GM13977 (cell line): ENCODE measurements at regions not wholly inside any gene's neighbourhood (a gene's known extent, or its start where the extent isn't known, plus 50 kb on each side); places are given as distances from the start of the nearest gene placed in this dataset.
A peak's percentile ranks its signal among the peaks of the same experiment; 100 is the strongest.

Experiments
- DNase-seq: peaks from one replicate; pipeline ENCODE4 v3.0.0; 2012; ENCODE audit warnings: low spot score
- CTCF ChIP-seq: IDR thresholded peaks from 2 replicates; pipeline ENCODE4 v1.5.1; 2012; ENCODE audit warnings: mild to moderate bottlenecking, control low read depth; ENCODE audit not compliant: insufficient read depth; ENCODE audit errors: extremely low read depth, missing control alignments
- in situ Hi-C: fragments of 300-500 bp; cut with MboI; formaldehyde crosslinking; loops from one replicate; pipeline ENCODE4 v1.12.0; 2022; ENCODE audit warnings: low sequenced_read_pairs, low pct_unique_long_range_greater_than_20kb, mixed read lengths, inconsistent platforms; ENCODE audit not compliant: unreplicated experiment

- DNase-seq = no peak
- TF ChIP-seq CTCF = no peak
- in situ Hi-C loops = no loop called here
Observed at GRCh38 chr13:31927219-31927653, 104.3 kb upstream of the FRY start.

GRCh38 chr13:31929031-31929770 is 102.4 kb upstream of the FRY start:
- DNase-seq = no peak
- TF ChIP-seq CTCF = no peak
- in situ Hi-C loops = no loop called here

GRCh38 chr13:31930490-31930889 is 101.1 kb upstream of the FRY start:
- in situ Hi-C loops = no loop called here
- no peak for DNase-seq

GRCh38 chr13:31930901-31931522 is 100.6 kb upstream of the FRY start:
- TF ChIP-seq CTCF = no peak
- in situ Hi-C loops = no loop called here
- peak; percentile 52 for DNase-seq

More at GRCh38 chr13:31930490-31930889, 101.1 kb upstream of the FRY start:
- no peak for TF ChIP-seq CTCF

- DNase-seq = no peak
- TF ChIP-seq CTCF = no peak
- in situ Hi-C loops = no loop called here
Observed at GRCh38 chr13:31937436-31937835, 94.1 kb upstream of the FRY start.

GRCh38 chr13:31940076-31940475 is 91.5 kb upstream of the FRY start:
- TF ChIP-seq CTCF = no peak

More at GRCh38 chr13:31940076-31940475, 91.5 kb upstream of the FRY start:
- no peak for DNase-seq
- in situ Hi-C loops = no loop called here
